ACHN (cell line): ENCODE measurements at regions not wholly inside any gene's neighbourhood (a gene's known extent, or its start where the extent isn't known, plus 50 kb on each side); places are given as distances from the start of the nearest gene placed in this dataset.

Experiments used
- DNase-seq: peaks from one replicate; pipeline ENCODE4 v3.0.0-alpha.2; 2015
- in situ Hi-C: cut with HindIII; loops from 2 replicates; pipeline ENCODE4 v1.10.0; 2017; ENCODE audit warnings: low sequenced_read_pairs, low pct_ligation_motif_present, low pct_unique_long_range_greater_than_20kb

DNA sequence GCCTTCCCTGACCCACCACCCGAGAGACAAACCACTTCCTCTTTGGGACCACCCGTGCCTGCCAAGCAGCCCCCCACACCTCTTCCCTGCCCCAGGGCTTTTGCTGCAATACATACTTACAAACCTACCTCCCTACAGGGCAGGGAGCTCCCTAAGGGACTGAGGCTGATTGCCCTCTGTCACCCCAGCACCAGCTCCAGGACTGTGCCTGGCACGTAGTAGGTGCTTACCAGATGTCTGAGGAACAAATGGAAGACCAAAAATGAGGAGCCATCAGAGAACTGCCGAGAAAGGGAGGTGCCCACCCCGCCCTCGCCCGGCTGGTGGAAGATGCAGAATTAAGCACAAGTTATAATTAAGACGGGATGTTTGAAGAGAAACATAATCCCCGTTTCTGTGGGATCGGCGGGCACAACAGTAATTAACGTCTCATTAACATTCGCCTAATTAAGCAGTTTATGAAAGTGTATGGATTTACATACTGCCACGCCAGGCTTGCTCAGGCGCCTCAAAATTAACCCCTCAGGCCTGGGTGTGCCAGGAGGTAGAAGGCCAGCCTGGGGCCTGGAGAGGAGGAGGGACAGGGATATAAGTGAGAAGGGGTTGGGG, 130.1 kb upstream of the LINGO1 start:
- in situ Hi-C loops, result no loop called here
- DNase-seq, result no peak

DNA sequence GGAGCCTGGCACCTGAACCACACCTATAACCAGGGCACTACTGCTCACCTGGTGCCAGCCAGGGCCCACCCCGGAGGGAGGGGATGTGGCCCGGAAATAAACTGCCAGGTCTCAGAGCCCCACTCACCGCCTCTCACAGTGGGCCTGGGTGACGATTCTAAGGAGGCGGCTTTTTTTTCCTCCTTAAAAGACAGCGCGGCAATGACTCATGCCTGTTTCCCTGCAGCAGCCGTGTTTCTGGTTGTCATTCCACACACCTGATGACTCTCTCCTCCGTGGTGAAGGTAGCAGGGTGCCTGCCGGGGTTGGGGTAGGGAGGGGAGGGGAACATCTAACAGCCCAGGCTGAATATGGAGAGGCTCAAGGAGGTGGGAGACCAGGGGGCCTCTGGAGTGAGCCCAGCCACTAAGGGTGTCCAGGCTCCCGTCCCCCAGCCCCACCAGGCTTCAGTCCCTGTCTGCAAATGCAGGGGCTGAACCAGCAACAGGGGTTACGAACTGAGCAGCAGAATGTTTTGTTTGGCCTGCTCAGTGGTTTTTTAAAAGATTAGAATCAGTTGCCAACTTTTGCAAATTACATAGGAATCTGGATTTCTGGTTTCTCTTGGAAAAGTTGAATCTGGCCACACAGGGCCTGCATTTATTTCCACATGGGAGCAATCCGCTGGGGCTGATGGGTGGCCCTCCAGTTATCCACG, 127.3 kb upstream of the LINGO1 start:
- no peak for DNase-seq
- in situ Hi-C loops, result no loop called here

DNA sequence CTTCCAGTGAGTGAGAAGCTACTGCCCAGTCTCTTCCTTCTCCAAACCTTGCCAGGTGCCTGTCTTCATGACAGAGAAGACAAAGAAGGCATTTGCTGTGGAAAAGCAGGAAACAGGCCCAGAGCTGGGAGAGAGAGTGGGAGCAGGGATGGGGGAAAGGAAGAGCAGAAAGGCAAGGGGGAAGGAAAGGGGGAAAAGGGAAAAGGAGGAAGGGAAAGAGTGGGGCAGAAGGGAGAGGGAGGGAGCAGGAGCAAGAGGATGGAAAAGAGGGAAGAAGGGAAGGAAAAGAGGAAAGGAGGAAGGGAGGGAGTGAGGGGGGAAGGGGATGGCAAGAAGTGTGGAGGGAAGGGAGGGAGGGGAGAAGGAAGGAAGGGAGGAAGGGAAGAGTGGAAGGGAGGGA, 121.2 kb upstream of the LINGO1 start:
- in situ Hi-C loops, result no loop called here
- no peak for DNase-seq

DNA sequence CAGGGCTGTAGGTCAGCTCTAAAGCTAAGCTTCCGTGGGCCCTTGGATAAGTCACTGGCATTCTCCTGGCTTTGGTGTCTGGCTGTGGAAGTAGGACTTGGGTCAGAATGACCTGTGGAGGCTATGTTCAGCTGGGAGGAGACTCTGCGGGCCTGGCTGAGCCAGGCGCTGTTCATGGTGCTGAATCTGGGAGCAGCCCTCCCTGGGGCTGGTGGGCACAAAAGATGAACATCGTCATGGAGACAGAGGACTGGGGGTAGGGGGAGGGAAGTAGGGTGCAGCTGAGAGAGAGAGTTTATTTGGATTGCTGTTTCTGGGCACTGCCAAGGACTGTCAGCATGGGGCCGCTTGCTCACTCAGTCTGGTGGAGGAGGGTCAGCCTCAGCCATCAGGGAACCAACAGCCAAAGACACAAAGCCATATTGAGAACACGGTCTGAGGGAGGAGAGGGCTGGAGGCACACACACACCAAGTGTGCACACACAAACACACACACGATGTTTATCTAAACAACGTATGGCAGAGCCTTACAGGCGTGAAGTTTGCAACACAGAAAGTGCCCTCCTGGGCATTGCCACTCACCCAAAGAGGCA, 120.7 kb upstream of the LINGO1 start:
- DNase-seq, result peak; percentile 37
- in situ Hi-C loops, result no loop called here

DNA sequence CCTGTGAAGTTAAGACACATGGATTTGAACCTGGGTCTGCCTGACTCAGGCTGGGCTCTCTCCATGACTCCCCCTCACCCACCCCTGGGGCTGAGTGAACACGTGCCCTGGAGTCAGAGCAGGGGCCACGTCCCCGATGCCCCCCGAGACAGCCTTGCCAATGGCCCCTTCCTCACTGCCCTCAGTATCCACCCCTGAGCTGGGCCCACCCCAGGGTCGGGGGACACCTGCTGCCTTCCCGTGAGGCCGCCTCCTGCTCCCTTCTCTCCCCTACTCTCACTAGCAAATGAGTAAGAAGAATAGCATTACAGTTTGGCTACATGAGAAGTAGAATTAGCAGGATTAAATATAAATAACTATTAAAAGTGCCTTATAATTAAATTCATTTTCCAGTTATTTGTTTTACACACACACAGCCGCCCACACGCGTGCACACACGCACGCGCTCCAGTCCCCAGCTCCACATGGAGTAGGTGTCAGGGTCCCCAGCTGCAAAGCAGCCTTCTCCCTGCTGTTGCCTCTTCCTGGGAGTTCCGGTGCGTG, 117.4 kb upstream of the LINGO1 start:
- DNase-seq, result no peak
- in situ Hi-C loops, result no loop called here

DNA sequence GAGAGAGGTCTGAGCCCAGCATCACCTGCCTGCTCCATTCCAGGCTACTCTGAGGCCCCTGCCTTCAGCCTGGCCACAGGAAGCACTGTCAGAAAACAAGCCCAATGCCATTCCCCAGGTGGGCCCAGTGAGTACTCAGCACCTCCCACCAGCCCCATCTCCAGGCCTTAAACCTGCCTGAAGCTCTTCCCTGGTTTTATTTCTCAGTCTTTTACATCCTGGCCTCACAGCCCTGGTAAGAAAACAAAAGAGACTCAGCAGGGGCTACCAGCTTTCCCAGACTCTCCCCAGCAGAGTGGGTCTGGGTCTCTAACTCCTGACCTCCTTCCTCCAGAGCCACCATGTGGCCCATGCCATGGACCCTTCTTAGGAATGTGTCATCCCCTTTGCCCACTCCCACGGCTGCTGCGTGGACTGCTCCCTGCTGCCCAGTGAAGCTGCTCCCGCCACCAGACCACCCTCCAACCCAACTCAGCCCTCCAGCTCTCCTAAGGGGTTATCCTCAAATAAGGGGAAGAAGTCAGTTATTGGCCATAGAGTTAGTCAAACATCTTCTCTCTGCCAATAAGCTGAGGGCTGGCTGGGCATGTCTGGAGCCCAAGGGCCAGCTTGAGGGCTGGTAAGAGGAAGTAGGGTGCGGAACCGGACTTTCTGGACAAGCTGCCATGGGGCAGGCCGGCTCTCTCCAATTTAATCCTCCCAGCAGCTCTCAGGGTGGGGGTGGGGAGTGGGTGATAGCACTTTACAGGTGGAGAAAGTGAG, 116.7 kb upstream of the LINGO1 start:
- no peak for DNase-seq
- in situ Hi-C loops, result no loop called here

DNA sequence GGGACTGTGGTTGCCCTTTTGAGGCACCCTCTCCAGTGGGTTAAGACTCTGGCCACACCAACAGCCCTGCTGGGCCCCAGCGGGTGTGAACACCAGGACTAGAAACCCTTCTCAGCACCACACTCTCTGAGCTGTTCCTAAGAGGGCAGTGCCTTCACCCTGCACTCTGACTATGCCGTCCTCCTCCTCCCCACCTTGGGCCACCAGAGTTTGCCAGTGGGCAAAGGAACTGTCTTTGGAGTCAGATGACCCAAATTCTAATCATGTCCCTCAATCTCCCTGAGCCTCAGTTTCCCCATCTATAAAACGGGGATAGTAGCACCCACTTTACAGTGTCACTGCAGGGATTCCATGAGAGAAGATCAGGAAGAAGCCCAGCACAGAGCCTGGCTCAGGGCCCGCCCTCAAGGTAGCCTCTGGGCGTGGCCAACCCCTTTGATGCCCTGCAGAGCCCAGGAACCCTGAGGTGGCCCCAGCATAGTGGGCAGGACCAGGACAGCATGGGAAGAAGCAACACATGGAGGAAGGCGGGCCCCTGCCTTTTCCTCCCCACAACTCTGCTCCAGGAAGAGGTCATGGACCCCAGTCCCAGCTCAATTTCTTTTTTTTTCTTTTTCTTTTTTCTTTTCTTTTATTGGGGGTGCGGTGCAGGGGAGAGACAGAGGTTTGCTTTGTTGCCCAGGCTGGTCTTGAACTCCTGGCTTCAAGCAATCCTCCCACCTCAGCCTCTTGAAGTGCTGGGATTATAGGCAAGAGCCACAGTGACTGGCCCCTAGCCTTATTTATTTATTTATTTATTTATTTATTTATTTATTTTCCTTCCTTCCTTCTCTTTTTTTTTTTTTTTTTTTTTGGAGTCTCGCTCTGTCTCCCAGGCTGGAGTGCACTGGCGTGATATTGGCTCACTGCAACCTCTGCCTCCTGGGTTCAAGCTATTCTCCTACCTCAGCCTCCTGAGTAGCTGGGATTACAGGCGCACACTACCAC, 115.7 kb upstream of the LINGO1 start:
- DNase-seq, result no peak
- in situ Hi-C loops, result no loop called here

DNA sequence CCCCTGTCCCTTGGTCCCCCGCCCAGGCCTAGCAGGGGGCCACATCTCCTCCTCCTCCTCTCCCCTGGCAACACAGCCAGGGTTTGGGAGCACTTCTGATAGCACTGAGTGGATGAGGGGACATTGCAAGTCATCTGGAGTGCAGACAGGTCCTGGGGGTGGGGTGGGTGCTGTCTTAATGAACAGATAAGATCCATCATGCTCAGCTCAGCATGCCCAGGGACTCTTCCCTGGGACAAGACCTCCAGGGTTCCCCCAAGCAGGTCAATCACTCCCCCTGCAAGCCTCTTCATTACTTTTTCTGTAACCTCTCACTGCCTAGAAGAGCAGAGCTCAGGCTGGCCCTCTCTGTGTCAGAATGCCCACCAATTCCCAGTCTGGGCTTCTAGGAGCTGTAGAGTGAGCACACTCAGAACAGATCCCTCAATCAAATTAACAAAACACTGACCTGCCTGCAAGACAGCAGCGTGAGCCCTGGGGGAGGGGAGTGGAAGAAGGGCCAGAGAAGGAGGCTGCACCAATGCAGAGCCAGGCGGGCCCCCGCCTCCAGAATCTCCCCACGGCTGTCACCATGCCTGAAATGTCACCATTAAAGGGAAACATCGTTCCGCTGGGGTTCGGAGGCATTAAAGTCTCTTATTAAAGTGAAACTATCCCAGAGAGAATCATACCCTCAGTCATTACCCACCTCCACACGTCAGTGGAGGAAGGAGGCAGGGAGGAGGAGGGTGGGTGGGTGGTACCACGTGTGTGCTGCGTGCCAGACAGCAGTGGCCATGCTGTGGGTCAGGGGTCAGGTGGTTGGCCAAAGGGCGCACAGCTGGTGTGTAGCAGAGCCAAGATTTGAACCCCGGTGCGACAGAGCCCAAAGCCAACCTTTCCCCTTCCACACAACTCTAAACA, 114.7 kb upstream of the LINGO1 start:
- in situ Hi-C loops, result no loop called here
- no peak for DNase-seq

DNA sequence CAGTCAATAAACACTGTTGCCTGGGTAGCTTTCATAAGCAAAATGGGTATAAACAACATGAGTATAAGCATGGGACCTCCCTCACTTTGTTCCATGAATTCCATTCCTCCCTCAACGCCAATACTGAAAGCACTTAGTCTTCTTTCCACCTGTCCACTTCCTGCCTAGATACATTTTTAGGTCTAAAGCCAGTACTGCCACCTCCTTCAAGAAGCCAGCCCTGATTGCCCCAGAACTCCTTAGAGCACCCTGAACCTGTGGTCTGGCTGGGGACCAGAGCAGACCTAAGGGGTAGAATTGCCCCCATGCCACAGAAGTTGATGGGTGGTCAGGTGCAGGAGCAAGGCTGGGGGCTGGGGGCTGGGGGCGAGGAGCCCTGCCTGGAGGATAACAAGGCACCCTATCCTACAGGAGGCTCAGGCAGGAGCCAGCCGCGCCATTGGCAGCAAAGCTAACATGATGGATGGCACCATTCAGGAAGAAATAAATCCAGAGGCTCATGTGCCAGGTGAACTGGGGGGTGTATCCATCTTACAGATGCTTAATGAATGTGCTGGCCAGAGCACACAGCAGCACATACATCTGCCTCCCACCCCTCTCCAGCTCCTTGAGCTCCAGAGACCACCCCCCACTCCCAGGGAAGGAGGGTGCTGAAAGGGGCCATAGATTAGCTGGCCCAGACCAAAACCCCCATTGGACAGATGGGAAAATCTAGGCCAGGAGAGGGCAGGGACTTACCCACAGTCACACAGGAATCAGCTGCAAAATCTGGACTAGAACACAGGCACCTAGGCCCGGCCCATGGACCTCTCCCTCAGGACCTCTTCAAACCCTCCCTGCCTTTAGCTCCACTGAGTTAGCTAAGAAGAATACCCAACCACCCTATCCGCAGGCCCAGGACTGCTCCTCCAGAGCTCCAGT, 113.8 kb upstream of the LINGO1 start:
- in situ Hi-C loops, result no loop called here
- no peak for DNase-seq

DNA sequence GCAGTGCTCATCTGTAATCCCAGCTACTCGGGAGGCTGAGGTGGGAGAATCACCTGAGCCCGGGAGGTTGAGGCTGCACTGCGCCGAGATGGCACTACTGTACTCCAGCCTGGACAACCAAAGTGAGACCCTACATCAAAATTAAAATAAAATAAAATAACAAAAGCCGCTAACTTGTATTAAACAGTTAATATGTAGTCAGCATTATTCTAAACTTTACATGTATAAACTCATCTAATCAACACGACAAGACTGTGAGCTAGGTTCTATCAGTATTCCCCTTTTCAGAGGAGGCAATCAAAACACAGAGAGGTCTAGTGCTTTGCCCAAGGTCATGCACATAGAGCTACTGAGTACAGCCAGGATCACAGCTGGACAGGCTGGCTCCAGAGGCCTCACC, 111.7 kb upstream of the LINGO1 start:
- DNase-seq, result no peak
- in situ Hi-C loops, result no loop called here

DNA sequence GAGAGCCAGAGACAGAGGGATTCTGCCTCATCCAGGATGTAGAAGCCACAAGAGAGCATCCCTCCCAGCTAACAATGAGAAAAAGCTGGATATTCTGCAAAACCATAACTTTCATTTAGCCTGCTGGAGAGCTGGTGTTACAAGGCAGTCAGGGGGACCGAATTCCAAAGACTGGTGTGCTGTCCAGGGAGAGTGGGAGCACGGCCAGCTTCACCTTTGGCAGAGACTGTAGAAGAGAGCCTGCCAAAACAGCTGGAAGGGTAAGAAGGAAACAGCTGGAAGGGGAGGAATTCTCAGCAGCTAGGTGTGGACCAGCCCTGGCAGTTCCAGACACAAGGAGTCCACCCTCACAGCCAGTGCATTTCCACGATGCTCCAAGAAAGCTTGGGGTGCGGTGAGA, 109.9 kb upstream of the LINGO1 start:
- in situ Hi-C loops, result no loop called here

DNA sequence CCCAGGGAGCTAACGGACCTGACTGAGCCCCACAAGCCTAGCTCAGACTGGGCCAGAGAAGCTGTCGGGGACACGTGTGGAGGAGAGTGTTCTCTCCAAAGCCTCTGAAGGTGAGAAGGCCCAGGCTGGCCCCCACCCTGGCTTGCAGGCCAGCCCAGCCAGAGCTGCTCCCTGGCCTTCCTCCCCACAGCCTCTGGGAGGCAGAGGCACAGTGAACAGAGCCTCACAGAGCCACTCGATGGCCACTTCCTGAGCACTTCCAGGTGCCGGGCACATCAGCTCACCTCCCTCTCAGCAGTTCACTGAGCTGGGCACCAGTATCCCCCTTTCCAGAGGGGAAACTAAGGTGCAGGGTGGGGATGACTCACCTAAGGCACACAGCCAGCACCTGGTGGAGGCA, 109.4 kb upstream of the LINGO1 start:
- in situ Hi-C loops, result no loop called here
- DNase-seq, result no peak

More for the DNA sequence above, 109.9 kb upstream of the LINGO1 start:
- DNase-seq, result no peak

DNA sequence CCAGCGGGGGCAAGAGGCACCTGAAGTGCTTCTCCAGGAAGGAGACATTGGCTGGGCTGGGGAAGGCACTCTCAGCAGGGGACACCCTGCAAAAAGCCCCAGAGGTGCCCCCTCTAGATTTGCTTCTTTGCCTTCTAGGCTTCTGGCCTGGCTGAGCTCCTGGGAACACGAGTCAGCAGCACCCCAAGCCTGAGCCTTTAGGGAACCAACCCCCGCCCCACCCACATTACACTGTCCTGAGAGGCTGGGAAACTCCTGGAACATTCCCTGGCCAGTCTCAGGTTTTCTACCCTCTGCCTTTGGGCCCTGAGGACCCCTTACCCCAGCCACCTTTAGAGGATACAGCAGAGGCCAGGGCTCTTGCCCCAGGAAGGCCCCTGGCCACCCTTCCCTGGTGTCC, 108.4 kb upstream of the LINGO1 start:
- in situ Hi-C loops, result no loop called here
- no peak for DNase-seq

DNA sequence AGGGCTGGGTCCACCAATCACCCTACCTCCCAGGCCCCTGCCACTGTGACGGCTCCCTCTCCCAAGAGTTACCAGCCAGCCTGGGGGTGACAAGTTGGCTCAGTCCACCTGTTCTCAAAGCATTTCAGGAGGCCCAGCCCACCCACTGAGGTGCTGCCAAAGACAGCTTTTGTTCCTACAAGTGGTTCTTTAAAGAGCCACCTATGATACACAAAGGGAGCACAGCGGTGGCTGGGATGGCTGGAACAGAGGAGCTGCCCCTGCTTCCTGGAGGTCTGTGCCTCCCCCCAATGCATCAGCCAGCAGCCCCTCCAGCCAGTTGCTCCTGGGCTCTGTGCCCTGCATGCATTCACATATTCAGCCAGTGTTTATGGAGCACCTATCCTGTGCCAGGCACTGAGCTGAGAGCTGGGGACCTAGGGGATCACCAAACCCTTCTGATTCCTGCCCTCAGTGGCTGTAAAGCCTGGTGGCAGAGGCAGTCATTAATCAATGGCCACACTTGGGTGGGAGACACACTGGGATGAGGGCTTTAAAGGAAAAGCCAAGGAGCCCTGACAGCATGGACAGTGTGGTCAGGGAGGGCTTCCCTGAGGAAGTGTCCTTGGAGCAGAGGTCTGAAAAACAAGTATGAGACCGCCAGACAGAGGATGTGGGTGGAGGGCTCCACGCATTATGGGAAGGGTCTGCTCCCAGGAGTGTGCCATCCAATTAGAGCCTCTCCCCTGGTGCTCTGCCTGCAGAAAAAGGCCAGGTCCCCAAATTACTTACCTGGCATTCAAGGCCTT, 107.1 kb upstream of the LINGO1 start:
- in situ Hi-C loops, result no loop called here
- DNase-seq, result no peak

DNA sequence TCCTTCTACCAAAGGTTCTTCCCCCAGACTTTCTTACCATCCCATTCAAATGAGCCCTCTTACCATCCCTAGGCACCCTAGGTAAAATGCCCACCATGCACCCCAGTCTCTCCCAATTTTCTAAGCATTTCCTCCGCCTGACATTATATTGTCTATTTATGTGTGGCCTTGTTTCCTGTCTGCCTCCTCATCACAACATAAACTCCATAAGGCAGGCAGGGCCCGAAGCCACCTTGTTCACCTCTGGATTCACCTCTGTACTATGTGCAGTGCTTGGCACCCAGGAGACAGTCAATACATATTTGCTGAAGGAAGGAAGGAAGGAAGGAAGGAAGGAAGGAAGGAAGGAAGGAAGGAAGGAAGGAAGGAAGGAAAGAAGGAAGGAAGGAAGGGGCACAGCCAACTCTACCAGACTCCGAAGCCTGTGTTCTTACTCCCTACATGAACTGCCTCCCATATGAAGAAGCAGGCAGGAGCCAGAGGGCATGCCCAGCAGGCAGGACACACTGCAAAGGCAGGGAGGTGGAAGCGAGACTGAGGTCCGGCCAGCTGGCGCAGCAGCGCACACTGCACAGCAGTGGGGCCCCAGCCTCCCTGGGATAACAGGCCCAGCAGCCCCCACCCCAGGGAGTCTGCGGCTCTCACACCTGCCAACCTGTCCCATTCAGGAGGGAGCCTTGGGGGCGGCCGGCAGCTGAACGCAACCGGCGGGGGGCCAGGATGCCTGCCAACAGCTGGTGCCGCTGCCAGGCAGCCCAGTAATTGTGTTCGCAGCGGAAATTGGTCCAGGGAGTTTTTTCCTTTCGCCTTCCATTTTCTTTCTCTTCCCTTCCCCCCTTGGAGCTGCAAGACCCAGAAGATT, 106.0 kb upstream of the LINGO1 start:
- no peak for DNase-seq
- in situ Hi-C loops, result no loop called here
